Hepatocyte (in vitro differentiated cells): ENCODE measurements at regions not wholly inside any gene's neighbourhood (a gene's known extent, or its start where the extent isn't known, plus 50 kb on each side); places are given as distances from the start of the nearest gene placed in this dataset.

ENCODE experiments used
- DNase-seq: peaks from one replicate; pipeline ENCODE4 v3.0.0-alpha.2; 2016; ENCODE audit warnings: low spot score
- H2AFZ ChIP-seq: fragments of 200-600 bp; sonication (generic); 2 replicates; pipeline ENCODE4 v1.6.0; 2016; ENCODE audit warnings: antibody characterized with exemption, mild to moderate bottlenecking
- H3K27ac ChIP-seq: fragments of 200-600 bp; sonication (generic); 2 replicates; pipeline ENCODE4 v1.5.1; 2016; ENCODE audit warnings: mild to moderate bottlenecking
- H3K27me3 ChIP-seq: fragments of 200-600 bp; sonication (generic); 2 replicates; pipeline ENCODE4 v1.6.1; 2016
- H3K36me3 ChIP-seq: fragments of 200-600 bp; sonication (generic); replicated peaks from 2 replicates; pipeline ENCODE4 v1.5.1; 2016; ENCODE audit warnings: low read depth; ENCODE audit not compliant: insufficient read depth
- H3K4me1 ChIP-seq: fragments of 200-600 bp; sonication (generic); 2 replicates; pipeline ENCODE4 v1.5.1; 2016; ENCODE audit warnings: mild to moderate bottlenecking, moderate library complexity; ENCODE audit not compliant: insufficient read depth
- H3K4me2 ChIP-seq: fragments of 200-600 bp; sonication (generic); 2 replicates; pipeline ENCODE4 v1.6.0; 2016
- H3K4me3 ChIP-seq: fragments of 200-600 bp; sonication (generic); 2 replicates; pipeline ENCODE4 v1.5.1; 2016; ENCODE audit warnings: mild to moderate bottlenecking
- H3K79me2 ChIP-seq: fragments of 200-600 bp; sonication (generic); 2 replicates; pipeline ENCODE4 v1.6.0; 2017; ENCODE audit warnings: mild to moderate bottlenecking
- H3K9me2 ChIP-seq: fragments of 200-600 bp; sonication (generic); replicated peaks from 2 replicates; pipeline ENCODE4 v1.6.0; 2017; ENCODE audit warnings: mild to moderate bottlenecking; ENCODE audit not compliant: insufficient read depth
- H3K9me3 ChIP-seq: fragments of 200-600 bp; sonication (generic); 2 replicates; pipeline ENCODE4 v1.5.1; 2016; ENCODE audit warnings: low read depth, mild to moderate bottlenecking
- H4K20me1 ChIP-seq: fragments of 200-600 bp; sonication (generic); 2 replicates; pipeline ENCODE4 v1.6.0; 2016; ENCODE audit warnings: mild to moderate bottlenecking; ENCODE audit not compliant: insufficient read depth, poor library complexity, severe bottlenecking
- CTCF ChIP-seq: fragments of 200-600 bp; sonication (generic); IDR thresholded peaks from 2 replicates; pipeline ENCODE4 v1.5.1; 2016; ENCODE audit warnings: antibody characterized with exemption, mild to moderate bottlenecking; ENCODE audit not compliant: poor library complexity
- EZH2 ChIP-seq: fragments of 200-600 bp; sonication (generic); IDR thresholded peaks from 2 replicates; pipeline ENCODE4 v1.6.1; 2016; ENCODE audit warnings: antibody characterized with exemption, mild to moderate bottlenecking, borderline replicate concordance
- EZH2phosphoT487 ChIP-seq: fragments of 200-600 bp; sonication (generic); IDR thresholded peaks from one replicate; pipeline ENCODE4 v1.6.1; 2018; ENCODE audit warnings: antibody characterized with exemption, mild to moderate bottlenecking, low read depth, moderate library complexity; ENCODE audit not compliant: unreplicated experiment, severe bottlenecking
- WGBS: methylation state at CpG from one replicate; pipeline ENCODE4 v1.1.6; 2016; ENCODE audit warnings: low lambda C conversion rate; ENCODE audit errors: missing lambda C conversion rate; 5-methylcytosine and 5-hydroxymethylcytosine counted together

- Histone ChIP-seq H3K9me2 (no peaks in the 10 kb centered on the region), H3K79me2 (no peaks in the 10 kb centered on the region), H3K4me3 (no peak overlapping the region), H3K36me3 (no peaks in the 10 kb centered on the region), H3K27ac (no peak overlapping the region), H3K27me3 (no peaks in the 10 kb centered on the region), H3K4me1 (peaks cover 3% of the 10 kb centered on the region), H3K9me3 (no peaks in the 10 kb centered on the region), H3K4me2 (no peak overlapping the region), H2AFZ (no peak overlapping the region), H4K20me1 (no peaks in the 10 kb centered on the region)
- DNase-seq: no peak
- 88% methylated on average over 6 of the region's 6 CpGs for WGBS
- TF ChIP-seq EZH2phosphoT487: no peak
- no peak for TF ChIP-seq CTCF
- TF ChIP-seq EZH2: no peak
Measured at GRCh38 chr6:111997853-111998208, 56.1 kb upstream of the CCN6 start.

- no peak overlapping the region for H3K4me2 ChIP-seq
- H4K20me1 ChIP-seq: no peaks in the 10 kb centered on the region
- no peak overlapping the region for H3K27ac ChIP-seq
- no peaks in the 10 kb centered on the region for H3K79me2 ChIP-seq
- H3K9me3 ChIP-seq: no peaks in the 10 kb centered on the region
- WGBS: 88% methylated on average over 1 of the region's 1 CpG
- H3K36me3 ChIP-seq: no peaks in the 10 kb centered on the region
- no peaks in the 10 kb centered on the region for H3K9me2 ChIP-seq
- no peaks in the 10 kb centered on the region for H3K27me3 ChIP-seq
- no peak for DNase-seq
- H3K4me1 ChIP-seq: peaks cover under 1% of the 10 kb centered on the region
- no peak overlapping the region for H2AFZ ChIP-seq
- no peak overlapping the region for H3K4me3 ChIP-seq
- TF ChIP-seq EZH2phosphoT487 (no peak), EZH2 (no peak), CTCF (no peak)
Measured at GRCh38 chr6:112002307-112002706, 51.6 kb upstream of the CCN6 start.
